ENCODE measurements at regions not wholly inside any gene's neighbourhood (a gene's known extent, or its start where the extent isn't known, plus 50 kb on each side); places are given as distances from the start of the nearest gene placed in this dataset.

GRCh38 chr4:20418861-20419451 lies 167.3 kb downstream of the SLIT2 start:
- H3K36me3 ChIP-seq (ENCODE audit: insufficient read depth) = no peaks in the 10 kb centered on the region
- H3K4me2 ChIP-seq = peak overlapping the region; percentile 49; the same call in 1 of the 2 replicates
- no peaks in the 10 kb centered on the region for H4K20me1 ChIP-seq (ENCODE audit: insufficient read depth)
- peak overlapping the region; percentile 50 for H2AFZ ChIP-seq (ENCODE audit: low read depth)
- peaks cover 8% of the 10 kb centered on the region for H3K4me1 ChIP-seq (ENCODE audit: low read depth, poor library complexity, severe bottlenecking)
- H3K9ac ChIP-seq = peak overlapping the region; percentile 5; the same call in 1 of the 2 replicates
- no peaks in the 10 kb centered on the region for H3K79me2 ChIP-seq (ENCODE audit: insufficient read depth, low read depth)
- no peak overlapping the region for H3K27ac ChIP-seq
- no peak overlapping the region for H3K4me3 ChIP-seq (IDR thresholded peaks at IDR 0.05; ENCODE audit: insufficient read depth, low read depth, low read length)
- H3K27me3 ChIP-seq (ENCODE audit: insufficient read depth, low read depth) = no peaks in the 10 kb centered on the region
- TF ChIP-seq CTCF (conservative IDR thresholded peaks at IDR 0.05; ENCODE audit: low read depth, low read length) = peak; percentile 55

GRCh38 chr4:20420916-20421602 lies 169.4 kb downstream of the SLIT2 start:
- Histone ChIP-seq H2AFZ (ENCODE audit: low read depth) (no peak overlapping the region), H3K27ac (no peak overlapping the region), H3K27me3 (ENCODE audit: insufficient read depth, low read depth) (no peaks in the 10 kb centered on the region), H4K20me1 (ENCODE audit: insufficient read depth) (no peaks in the 10 kb centered on the region), H3K36me3 (ENCODE audit: insufficient read depth) (no peaks in the 10 kb centered on the region), H3K4me2 (no peak overlapping the region), H3K4me3 (IDR thresholded peaks at IDR 0.05; ENCODE audit: insufficient read depth, low read depth, low read length) (no peak overlapping the region), H3K4me1 (ENCODE audit: low read depth, poor library complexity, severe bottlenecking) (peaks cover 8% of the 10 kb centered on the region), H3K79me2 (ENCODE audit: insufficient read depth, low read depth) (no peaks in the 10 kb centered on the region), H3K9ac (no peak overlapping the region)
- TF ChIP-seq CTCF (conservative IDR thresholded peaks at IDR 0.05; ENCODE audit: low read depth, low read length) = no peak

GRCh38 chr4:20421603-20421985 lies 169.9 kb downstream of the SLIT2 start:
- Histone ChIP-seq H3K79me2 (ENCODE audit: insufficient read depth, low read depth) (no peaks in the 10 kb centered on the region), H2AFZ (ENCODE audit: low read depth) (no peak overlapping the region), H3K4me1 (ENCODE audit: low read depth, poor library complexity, severe bottlenecking) (peaks cover 8% of the 10 kb centered on the region), H3K27me3 (ENCODE audit: insufficient read depth, low read depth) (no peaks in the 10 kb centered on the region), H3K9ac (no peak overlapping the region), H4K20me1 (ENCODE audit: insufficient read depth) (no peaks in the 10 kb centered on the region), H3K36me3 (ENCODE audit: insufficient read depth) (no peaks in the 10 kb centered on the region), H3K4me3 (IDR thresholded peaks at IDR 0.05; ENCODE audit: insufficient read depth, low read depth, low read length) (no peak overlapping the region), H3K27ac (no peak overlapping the region), H3K4me2 (no peak overlapping the region)
- TF ChIP-seq CTCF (conservative IDR thresholded peaks at IDR 0.05; ENCODE audit: low read depth, low read length) = no peak

GRCh38 chr4:20422398-20422797 lies 170.7 kb downstream of the SLIT2 start:
- Histone ChIP-seq H3K27ac (no peak overlapping the region), H4K20me1 (ENCODE audit: insufficient read depth) (no peaks in the 10 kb centered on the region), H3K9ac (no peak overlapping the region), H3K4me3 (IDR thresholded peaks at IDR 0.05; ENCODE audit: insufficient read depth, low read depth, low read length) (no peak overlapping the region), H3K79me2 (ENCODE audit: insufficient read depth, low read depth) (no peaks in the 10 kb centered on the region), H3K4me1 (ENCODE audit: low read depth, poor library complexity, severe bottlenecking) (peaks cover 8% of the 10 kb centered on the region), H3K27me3 (ENCODE audit: insufficient read depth, low read depth) (no peaks in the 10 kb centered on the region), H3K4me2 (no peak overlapping the region), H2AFZ (ENCODE audit: low read depth) (no peak overlapping the region), H3K36me3 (ENCODE audit: insufficient read depth) (no peaks in the 10 kb centered on the region)
- TF ChIP-seq CTCF (conservative IDR thresholded peaks at IDR 0.05; ENCODE audit: low read depth, low read length) = 0 out of 2 replicates have a peak, but pooled peaks have one; percentile 32
